GM19025 (cell line): ENCODE measurements at regions not wholly inside any gene's neighbourhood (a gene's known extent, or its start where the extent isn't known, plus 50 kb on each side); places are given as distances from the start of the nearest gene placed in this dataset.
A peak's percentile ranks its signal among the peaks of the same experiment; 100 is the strongest.

Experiments used
- ATAC-seq: cut with Tn5 transposase; IDR thresholded peaks from one replicate; pipeline ENCODE4 v1.9.1; 2021; ENCODE audit warnings: mild to moderate bottlenecking, low read depth, moderate library complexity; ENCODE audit not compliant: unreplicated experiment

- no peak for ATAC-seq
These were observed 189.7 kb downstream of the BCAT1 start for GRCh38 chr12:24759155-24759554.

DNA sequence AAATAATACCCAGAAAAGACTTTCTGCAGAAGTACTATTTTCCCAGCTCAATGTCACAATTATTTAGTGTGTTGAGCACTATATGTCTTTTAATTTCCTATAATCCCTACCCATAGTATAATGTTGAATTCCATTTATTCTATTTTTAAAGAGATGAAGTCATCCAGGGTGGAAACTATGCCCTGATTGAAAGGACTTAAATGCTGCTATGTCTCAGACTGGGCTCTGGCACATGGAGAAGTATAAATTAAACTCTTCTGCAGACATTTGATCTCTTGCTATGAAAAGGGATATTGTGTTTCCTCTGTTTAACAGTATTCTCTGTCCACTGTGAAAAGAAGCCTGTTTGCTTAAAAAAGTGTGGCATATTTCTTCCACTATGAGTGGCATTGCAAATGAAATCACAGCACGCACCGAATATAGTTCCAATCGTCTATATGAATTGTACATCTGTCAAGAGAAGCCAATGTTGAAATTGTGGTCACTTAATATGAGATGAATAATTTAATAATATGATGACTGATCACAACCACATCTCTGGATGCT, 192.3 kb downstream of the BCAT1 start:
- ATAC-seq, result no peak

DNA sequence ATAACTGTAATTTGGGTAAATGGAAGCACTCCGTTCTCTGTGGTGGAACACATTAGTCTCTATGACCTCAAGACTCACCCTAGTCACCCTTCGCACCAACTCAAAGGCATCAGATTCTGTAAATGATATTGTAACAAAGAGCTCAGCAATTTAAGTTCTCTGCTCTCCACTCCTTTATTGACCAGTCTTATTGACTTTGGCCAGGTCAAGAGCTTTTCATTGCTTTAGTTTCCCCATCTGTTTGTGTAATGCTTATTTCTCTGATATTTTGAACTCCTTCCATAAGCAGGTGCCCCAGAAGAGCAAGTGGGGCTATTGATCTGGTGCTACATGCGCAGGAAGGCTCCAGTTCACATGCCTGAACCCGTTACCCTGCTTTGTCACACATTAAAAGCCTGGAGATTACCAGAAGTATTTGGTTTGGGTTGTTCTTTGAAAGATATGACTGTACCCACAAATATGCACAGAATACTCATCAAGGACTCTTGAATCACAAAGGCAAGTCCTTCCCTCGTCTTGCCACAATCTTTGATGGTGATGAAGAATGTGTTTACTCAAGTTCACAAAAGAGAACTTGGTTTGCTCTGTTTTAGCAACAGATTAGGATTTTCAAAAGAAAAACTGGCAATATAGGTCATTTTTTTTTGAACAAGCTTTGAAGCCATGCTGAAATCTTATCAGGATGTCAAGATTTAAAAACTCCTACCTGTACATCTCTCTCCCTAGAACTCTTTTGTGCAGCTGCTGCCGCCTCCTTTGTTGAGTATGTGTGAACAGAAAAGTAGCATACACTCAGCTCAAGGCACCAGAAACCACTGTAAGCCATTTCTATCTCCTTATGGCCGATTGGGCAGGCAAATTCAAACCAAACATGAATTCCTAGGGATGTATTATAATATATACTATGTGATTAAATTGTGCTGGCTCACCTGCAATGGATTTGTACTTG, 193.9 kb downstream of the BCAT1 start:
- no peak for ATAC-seq

DNA sequence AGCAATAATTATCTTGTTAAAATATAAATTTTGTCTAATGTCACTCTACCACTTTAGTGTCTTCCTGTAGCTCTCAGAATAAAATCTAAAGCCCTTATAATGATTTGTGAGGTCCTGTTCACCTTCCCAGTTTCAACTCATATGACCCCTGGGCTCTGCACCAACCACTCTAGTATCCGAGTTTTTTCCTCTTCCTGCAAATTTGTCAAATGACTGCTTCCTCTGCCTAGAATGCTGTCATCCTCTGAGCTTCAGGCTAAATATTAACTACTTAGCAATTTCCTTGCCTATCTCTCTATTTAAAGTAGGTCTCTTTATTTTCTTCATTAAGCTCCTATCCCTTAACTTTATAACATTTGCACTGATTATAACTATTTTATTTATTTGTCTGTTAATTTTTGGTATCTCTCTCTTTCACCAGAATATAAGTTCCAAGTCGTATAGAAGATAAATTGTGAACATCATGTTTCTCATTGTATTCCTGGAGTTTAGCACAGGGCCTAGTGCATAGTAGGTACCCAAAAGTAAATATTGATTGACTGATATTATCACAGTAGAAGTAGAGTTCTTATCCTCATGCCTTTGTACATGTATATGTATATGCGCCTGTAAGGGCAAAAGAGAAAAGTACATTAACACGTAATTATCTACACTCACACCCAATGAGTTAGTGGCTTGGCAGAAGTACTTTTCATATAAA, 196.0 kb downstream of the BCAT1 start:
- ATAC-seq, result no peak

DNA sequence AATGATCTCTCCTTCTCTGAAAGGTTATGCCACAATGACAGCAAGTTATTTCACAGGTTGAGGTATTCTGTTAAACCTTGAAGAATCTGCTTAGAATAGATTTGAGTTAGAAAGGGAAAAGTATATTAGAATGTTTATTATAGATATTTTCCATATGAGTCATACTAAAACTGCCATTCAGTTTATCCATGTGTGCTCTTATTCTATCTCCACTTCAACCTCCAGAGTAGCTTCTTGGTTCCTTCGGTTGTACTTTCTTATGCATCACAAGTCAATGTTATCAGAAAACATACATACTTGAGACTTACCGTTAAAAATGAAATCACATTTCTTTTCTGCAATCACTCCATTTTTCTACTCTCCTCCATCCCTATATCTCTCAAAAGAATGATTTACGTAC, 197.7 kb downstream of the BCAT1 start:
- no peak for ATAC-seq

- ATAC-seq, result no peak
These were observed 198.6 kb downstream of the BCAT1 start for GRCh38 chr12:24750263-24750662.

- no peak for ATAC-seq
These were observed 199.7 kb downstream of the BCAT1 start for GRCh38 chr12:24749171-24749570.

DNA sequence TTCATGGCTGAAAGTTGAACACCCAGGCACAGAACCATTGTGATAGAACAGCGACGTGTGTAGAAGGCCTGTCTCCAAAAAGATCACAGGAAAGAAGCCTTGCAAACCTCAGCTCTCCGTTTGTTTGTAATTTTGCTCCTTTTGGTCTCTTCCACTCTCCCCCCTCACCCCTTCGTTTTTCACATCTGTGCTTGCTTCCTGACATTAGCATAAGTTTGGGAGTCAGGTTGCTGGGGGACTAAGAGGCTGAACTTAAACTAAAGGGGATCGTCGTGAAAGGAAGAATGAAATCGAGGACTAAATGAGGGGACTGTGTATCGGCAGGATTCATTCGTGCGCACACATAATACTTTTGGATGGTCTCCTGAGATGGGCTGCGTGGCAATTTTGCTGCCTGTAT, 200.6 kb downstream of the BCAT1 start:
- ATAC-seq, result no peak

GRCh38 chr12:24746864-24747263, 202.0 kb downstream of the BCAT1 start:
- ATAC-seq, result no peak

DNA sequence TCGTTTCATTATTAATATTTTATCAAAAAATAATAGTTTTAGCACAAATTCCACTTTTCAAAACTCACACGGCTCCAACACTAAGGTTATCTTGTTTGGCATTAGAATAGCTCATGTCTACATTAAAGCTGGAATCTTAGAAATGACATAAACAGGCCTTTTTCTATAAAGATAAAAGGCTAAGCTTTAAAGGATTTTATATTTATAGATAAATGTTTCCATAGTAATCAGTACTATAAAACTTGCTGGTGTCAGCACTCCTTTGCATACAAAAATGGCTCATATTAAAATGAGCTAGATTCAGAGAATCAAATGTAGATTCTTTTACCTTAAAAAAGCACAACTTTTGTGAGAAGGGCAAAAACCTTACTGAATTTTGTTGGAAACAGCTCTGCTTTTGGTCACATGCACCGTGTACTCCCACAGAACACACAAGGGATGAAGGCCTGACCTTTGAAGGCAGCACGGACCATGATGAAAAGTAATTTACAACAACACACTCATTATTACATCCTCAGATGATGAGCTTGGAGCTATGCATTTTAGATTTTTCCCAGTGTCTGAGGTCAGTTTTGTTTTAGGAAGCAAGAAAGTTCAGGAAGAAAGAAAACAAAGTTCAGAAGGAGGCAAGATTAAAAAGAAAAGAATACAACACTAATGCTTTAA, 202.8 kb downstream of the BCAT1 start:
- ATAC-seq, result no peak

GRCh38 chr12:24743941-24744793, 204.7 kb downstream of the BCAT1 start:
- ATAC-seq, result no peak

- peak; percentile 75 for ATAC-seq
These were observed 206.5 kb downstream of the BCAT1 start for GRCh38 chr12:24742378-24742777.

GRCh38 chr12:24741216-24741615, 207.7 kb downstream of the BCAT1 start:
- ATAC-seq, result no peak

DNA sequence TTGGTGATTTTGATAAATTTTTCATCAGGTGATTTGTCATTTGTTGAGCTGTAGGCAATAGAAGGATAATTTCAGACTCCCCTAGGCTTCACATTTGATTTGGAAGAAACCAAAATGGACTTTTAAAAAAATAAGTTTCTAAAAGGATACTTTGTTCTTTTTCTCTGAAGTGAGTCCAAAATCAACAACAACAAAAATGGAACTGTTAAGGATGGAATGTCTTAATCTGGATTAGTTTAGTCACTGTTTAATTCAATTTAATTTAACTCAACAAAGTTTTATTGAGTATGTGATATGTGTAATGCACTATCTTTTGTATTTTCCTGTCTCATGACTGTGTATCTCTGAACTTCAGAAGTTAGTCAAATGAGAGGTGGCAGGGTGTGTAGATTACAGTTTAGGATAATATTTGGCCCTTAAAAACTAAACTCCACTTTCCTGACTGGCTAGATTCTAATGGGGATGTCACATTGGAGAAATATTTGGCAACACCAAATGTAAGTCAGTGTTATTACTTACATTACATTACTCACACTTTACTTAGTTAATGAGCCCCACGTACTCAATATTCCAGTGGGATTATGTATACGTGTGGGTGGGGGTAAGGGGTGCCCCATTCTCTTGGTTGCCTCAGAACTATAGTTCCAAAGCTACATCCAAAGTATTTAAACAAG, 209.7 kb downstream of the BCAT1 start:
- ATAC-seq, result no peak

- ATAC-seq, result no peak
These were observed 210.5 kb downstream of the BCAT1 start for GRCh38 chr12:24738441-24738840.

- no peak for ATAC-seq
These were observed 217.3 kb downstream of the BCAT1 start for GRCh38 chr12:24731596-24731995.

GRCh38 chr12:24730489-24730896, 218.4 kb downstream of the BCAT1 start:
- no peak for ATAC-seq

GRCh38 chr12:24728826-24729225, 220.1 kb downstream of the BCAT1 start:
- no peak for ATAC-seq

GRCh38 chr12:24728366-24728765, 220.5 kb downstream of the BCAT1 start:
- no peak for ATAC-seq
